ENCODE measurements at regions not wholly inside any gene's neighbourhood (a gene's known extent, or its start where the extent isn't known, plus 50 kb on each side); places are given as distances from the start of the nearest gene placed in this dataset.

DNA sequence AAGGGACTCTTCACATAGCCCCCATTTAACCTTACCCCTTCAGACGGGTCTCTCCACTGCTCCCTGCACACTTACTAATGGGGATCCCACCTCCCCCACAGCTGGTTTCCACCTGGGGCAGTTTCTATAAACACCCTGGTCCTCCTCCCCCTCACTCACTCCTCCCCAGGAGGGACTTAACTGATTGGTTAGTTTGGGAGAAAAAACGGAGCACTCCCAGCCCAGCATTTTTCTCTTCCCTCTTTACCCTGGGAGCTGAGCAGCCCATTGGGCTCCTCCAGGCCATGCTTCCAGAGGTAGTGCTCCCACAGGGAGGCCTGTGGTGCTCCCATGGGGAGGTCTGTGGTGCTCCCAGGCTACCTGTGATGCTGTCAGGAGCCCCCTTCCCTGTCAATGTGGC lies 93.7 kb downstream of the MIS18A start:
- H3K4me1 ChIP-seq (ENCODE audit: insufficient read depth, low read length), result no peaks in the 10 kb centered on the region

DNA sequence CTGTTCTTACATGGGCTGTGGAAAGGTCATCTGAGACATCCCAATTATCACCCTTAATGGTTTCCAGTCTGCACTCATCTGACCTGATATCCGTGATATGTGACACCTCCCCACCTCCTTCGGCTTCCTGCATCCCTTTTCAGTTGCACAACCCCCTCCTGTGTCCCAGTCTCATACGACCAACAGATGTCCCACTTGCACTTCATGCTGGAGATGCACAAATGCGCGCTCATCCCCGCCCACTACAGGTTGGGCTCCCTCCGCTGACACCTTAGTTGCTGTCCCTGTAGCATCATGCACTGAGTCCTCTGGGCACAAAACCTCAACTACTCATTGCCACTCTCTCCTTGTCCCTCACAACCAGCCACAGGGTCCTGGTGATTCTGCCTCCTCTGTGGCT lies 94.4 kb downstream of the MIS18A start:
- H3K27ac Mint-ChIP-seq (ENCODE audit: unreplicated experiment), result no peak overlapping the region

More for the DNA sequence above, 93.7 kb downstream of the MIS18A start:
- Mint-ChIP-seq H3K9me3 (ENCODE audit: unreplicated experiment) (peaks cover 4% of the 10 kb centered on the region), H3K4me3 (ENCODE audit: unreplicated experiment) (no peak overlapping the region), H3K27ac (ENCODE audit: unreplicated experiment) (no peak overlapping the region), H3K27me3 (ENCODE audit: low read depth, unreplicated experiment) (peaks cover 17% of the 10 kb centered on the region), H3K36me3 (ENCODE audit: low read depth, unreplicated experiment) (no peaks in the 10 kb centered on the region), H3K4me1 (ENCODE audit: low read depth, unreplicated experiment) (no peaks in the 10 kb centered on the region)
- H2AFZ ChIP-seq (ENCODE audit: low read depth, low read length), result no peak overlapping the region
- no peak overlapping the region for H3K9ac ChIP-seq (ENCODE audit: low read length)
- H3K4me2 ChIP-seq (ENCODE audit: low read length), result no peak overlapping the region
- no peak for TF ChIP-seq EZH2 (IDR thresholded peaks at IDR 0.05; ENCODE audit: insufficient read depth, low read length)
- no peaks in the 10 kb centered on the region for H4K20me1 ChIP-seq (ENCODE audit: insufficient read depth, low read length)
- H3K79me2 ChIP-seq (ENCODE audit: insufficient read depth, low read length), result no peaks in the 10 kb centered on the region
- no peaks in the 10 kb centered on the region for H3K27me3 ChIP-seq (ENCODE audit: insufficient read depth, low read length)
- H3K36me3 ChIP-seq (ENCODE audit: insufficient read depth, low read length), result no peaks in the 10 kb centered on the region
- no peak for FAIRE-seq
- no peak for DNase-seq (ENCODE audit: low read depth)
- no peak overlapping the region for H3K4me3 ChIP-seq (ENCODE audit: insufficient read depth, low read depth, low read length)
- H3K9me3 ChIP-seq (ENCODE audit: insufficient read depth, low read depth, low read length), result no peaks in the 10 kb centered on the region
- H3K27ac ChIP-seq (ENCODE audit: low read depth, low read length), result no peak overlapping the region

DNA sequence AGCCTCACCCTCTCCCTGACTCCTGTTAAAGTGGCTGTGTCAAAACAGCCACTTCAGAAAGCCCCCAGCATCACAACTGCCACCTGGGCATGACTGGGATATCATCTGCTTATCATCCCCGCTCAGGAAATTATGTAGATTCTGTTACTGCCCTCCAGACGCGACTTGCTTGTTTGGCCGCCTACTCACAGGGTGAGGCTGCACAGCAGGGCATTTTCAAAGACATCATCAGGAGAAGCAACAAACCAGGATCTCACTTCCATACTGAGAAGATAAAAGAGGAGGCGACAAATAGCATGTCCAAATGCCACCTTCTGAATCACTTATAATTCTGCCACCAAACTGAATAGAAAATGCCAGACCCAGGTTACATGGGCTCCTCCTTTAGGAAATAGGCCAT lies 94.8 kb downstream of the MIS18A start:
- FAIRE-seq, result no peak
- Histone ChIP-seq H3K36me3 (ENCODE audit: insufficient read depth, low read length) (no peaks in the 10 kb centered on the region), H3K9me3 (ENCODE audit: insufficient read depth, low read depth, low read length) (no peaks in the 10 kb centered on the region), H2AFZ (ENCODE audit: low read depth, low read length) (no peak overlapping the region), H3K4me3 (ENCODE audit: insufficient read depth, low read depth, low read length) (no peak overlapping the region), H3K27me3 (ENCODE audit: insufficient read depth, low read length) (no peaks in the 10 kb centered on the region), H4K20me1 (ENCODE audit: insufficient read depth, low read length) (no peaks in the 10 kb centered on the region), H3K79me2 (ENCODE audit: insufficient read depth, low read length) (no peaks in the 10 kb centered on the region), H3K4me1 (ENCODE audit: insufficient read depth, low read length) (no peaks in the 10 kb centered on the region), H3K9ac (ENCODE audit: low read length) (no peak overlapping the region), H3K4me2 (ENCODE audit: low read length) (no peak overlapping the region), H3K27ac (ENCODE audit: low read depth, low read length) (no peak overlapping the region)
- H3K27me3 Mint-ChIP-seq (ENCODE audit: low read depth, unreplicated experiment), result peaks cover 13% of the 10 kb centered on the region
- H3K27ac Mint-ChIP-seq (ENCODE audit: unreplicated experiment), result no peak overlapping the region
- H3K4me1 Mint-ChIP-seq (ENCODE audit: low read depth, unreplicated experiment), result no peaks in the 10 kb centered on the region
- H3K4me3 Mint-ChIP-seq (ENCODE audit: unreplicated experiment), result no peak overlapping the region
- TF ChIP-seq EZH2 (IDR thresholded peaks at IDR 0.05; ENCODE audit: insufficient read depth, low read length), result no peak
- TF ChIP-seq, protein P1, sequence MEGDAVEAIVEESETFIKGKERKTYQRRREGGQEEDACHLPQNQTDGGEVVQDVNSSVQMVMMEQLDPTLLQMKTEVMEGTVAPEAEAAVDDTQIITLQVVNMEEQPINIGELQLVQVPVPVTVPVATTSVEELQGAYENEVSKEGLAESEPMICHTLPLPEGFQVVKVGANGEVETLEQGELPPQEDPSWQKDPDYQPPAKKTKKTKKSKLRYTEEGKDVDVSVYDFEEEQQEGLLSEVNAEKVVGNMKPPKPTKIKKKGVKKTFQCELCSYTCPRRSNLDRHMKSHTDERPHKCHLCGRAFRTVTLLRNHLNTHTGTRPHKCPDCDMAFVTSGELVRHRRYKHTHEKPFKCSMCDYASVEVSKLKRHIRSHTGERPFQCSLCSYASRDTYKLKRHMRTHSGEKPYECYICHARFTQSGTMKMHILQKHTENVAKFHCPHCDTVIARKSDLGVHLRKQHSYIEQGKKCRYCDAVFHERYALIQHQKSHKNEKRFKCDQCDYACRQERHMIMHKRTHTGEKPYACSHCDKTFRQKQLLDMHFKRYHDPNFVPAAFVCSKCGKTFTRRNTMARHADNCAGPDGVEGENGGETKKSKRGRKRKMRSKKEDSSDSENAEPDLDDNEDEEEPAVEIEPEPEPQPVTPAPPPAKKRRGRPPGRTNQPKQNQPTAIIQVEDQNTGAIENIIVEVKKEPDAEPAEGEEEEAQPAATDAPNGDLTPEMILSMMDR (IDR thresholded peaks at IDR 0.05; ENCODE audit: insufficient read depth, low read depth, low read length), result no peak
- H3K9me3 Mint-ChIP-seq (ENCODE audit: unreplicated experiment), result peaks cover 4% of the 10 kb centered on the region
- DNase-seq (ENCODE audit: low read depth), result no peak
- H3K36me3 Mint-ChIP-seq (ENCODE audit: low read depth, unreplicated experiment), result no peaks in the 10 kb centered on the region

More for the DNA sequence above, 94.4 kb downstream of the MIS18A start:
- Histone ChIP-seq H4K20me1 (ENCODE audit: insufficient read depth, low read length) (no peaks in the 10 kb centered on the region), H3K79me2 (ENCODE audit: insufficient read depth, low read length) (no peaks in the 10 kb centered on the region), H3K9ac (ENCODE audit: low read length) (no peak overlapping the region), H2AFZ (ENCODE audit: low read depth, low read length) (no peak overlapping the region), H3K27me3 (ENCODE audit: insufficient read depth, low read length) (no peaks in the 10 kb centered on the region), H3K4me2 (ENCODE audit: low read length) (no peak overlapping the region), H3K4me3 (ENCODE audit: insufficient read depth, low read depth, low read length) (no peak overlapping the region), H3K9me3 (ENCODE audit: insufficient read depth, low read depth, low read length) (no peaks in the 10 kb centered on the region), H3K4me1 (ENCODE audit: insufficient read depth, low read length) (no peaks in the 10 kb centered on the region), H3K36me3 (ENCODE audit: insufficient read depth, low read length) (no peaks in the 10 kb centered on the region), H3K27ac (ENCODE audit: low read depth, low read length) (no peak overlapping the region)
- no peak for FAIRE-seq
- Mint-ChIP-seq H3K4me3 (ENCODE audit: unreplicated experiment) (no peak overlapping the region), H3K9me3 (ENCODE audit: unreplicated experiment) (peaks cover 4% of the 10 kb centered on the region), H3K4me1 (ENCODE audit: low read depth, unreplicated experiment) (no peaks in the 10 kb centered on the region), H3K36me3 (ENCODE audit: low read depth, unreplicated experiment) (no peaks in the 10 kb centered on the region), H3K27me3 (ENCODE audit: low read depth, unreplicated experiment) (peaks cover 13% of the 10 kb centered on the region)
- TF ChIP-seq EZH2 (IDR thresholded peaks at IDR 0.05; ENCODE audit: insufficient read depth, low read length), result no peak
- TF ChIP-seq, protein P1 (IDR thresholded peaks at IDR 0.05; ENCODE audit: insufficient read depth, low read depth, low read length), result no peak
- DNase-seq (ENCODE audit: low read depth), result no peak
